LHCN-M2 (cell line): ENCODE measurements at regions not wholly inside any gene's neighbourhood (a gene's known extent, or its start where the extent isn't known, plus 50 kb on each side); places are given as distances from the start of the nearest gene placed in this dataset.

Experiments
- DNase-seq: peaks from one replicate; pipeline ENCODE4 v3.0.0-alpha.2; 2012; ENCODE audit warnings: low read depth

GRCh38 chr2:220276741-220277444, 649.5 kb downstream of the SLC4A3 start:
- DNase-seq = no peak

GRCh38 chr2:220277445-220277975, 650.1 kb downstream of the SLC4A3 start:
- peak; percentile 50 for DNase-seq

- no peak for DNase-seq
Observed at GRCh38 chr2:220278022-220278421, 650.6 kb downstream of the SLC4A3 start.

GRCh38 chr2:220279372-220279771, 651.9 kb downstream of the SLC4A3 start:
- DNase-seq = peak; percentile 87

- DNase-seq = peak; percentile 32
Observed at GRCh38 chr2:220279840-220280239, 652.4 kb downstream of the SLC4A3 start.

- DNase-seq = no peak
Observed at GRCh38 chr2:220280736-220281135, 653.3 kb downstream of the SLC4A3 start.

- DNase-seq = no peak
Observed at GRCh38 chr2:220281771-220282170, 654.3 kb downstream of the SLC4A3 start.

GRCh38 chr2:220282236-220282635, 654.8 kb downstream of the SLC4A3 start:
- no peak for DNase-seq

GRCh38 chr2:220293966-220294365, 666.5 kb downstream of the SLC4A3 start:
- no peak for DNase-seq

- no peak for DNase-seq
Observed at GRCh38 chr2:220296174-220296573, 668.7 kb downstream of the SLC4A3 start.

- DNase-seq = no peak
Observed at GRCh38 chr2:220297093-220297492, 669.7 kb downstream of the SLC4A3 start.

- DNase-seq = peak; percentile 52
Observed at GRCh38 chr2:220300806-220301205, 673.4 kb downstream of the SLC4A3 start.

- DNase-seq = no peak
Observed at GRCh38 chr2:220302756-220303155, 675.3 kb downstream of the SLC4A3 start.

- DNase-seq = no peak
Observed at GRCh38 chr2:220309215-220309614, 681.8 kb downstream of the SLC4A3 start.

- DNase-seq = no peak
Observed at GRCh38 chr2:220310451-220310861, 683.0 kb downstream of the SLC4A3 start.

- DNase-seq = peak; percentile 29
Observed at GRCh38 chr2:220315098-220315823, 687.8 kb downstream of the SLC4A3 start.

- DNase-seq = no peak
Observed at GRCh38 chr2:220318037-220318436, 690.6 kb downstream of the SLC4A3 start.

- no peak for DNase-seq
Observed at GRCh38 chr2:220318508-220318907, 691.1 kb downstream of the SLC4A3 start.

GRCh38 chr2:220320326-220320725, 692.9 kb downstream of the SLC4A3 start:
- DNase-seq = no peak

GRCh38 chr2:220332886-220333285, 705.5 kb downstream of the SLC4A3 start:
- no peak for DNase-seq

- DNase-seq = no peak
Observed at GRCh38 chr2:220334210-220334609, 706.8 kb downstream of the SLC4A3 start.

GRCh38 chr2:220334871-220335590, 707.6 kb downstream of the SLC4A3 start:
- no peak for DNase-seq
